Activated CD4-positive, alpha-beta memory T cell treated with anti-CD3 and anti-CD28 coated beads, Interleukin-2, amount 10 ng/mL, durations not matched to agents 7 days and 5 days (primary cell): ENCODE measurements at regions not wholly inside any gene's neighbourhood (a gene's known extent, or its start where the extent isn't known, plus 50 kb on each side); places are given as distances from the start of the nearest gene placed in this dataset.

ENCODE experiments used
- CTCF ChIA-PET: fragments of 350-600 bp; sonication (Branson Sonifier 250); formaldehyde crosslinking; loops from one replicate; lab custom pipeline; 2021; ENCODE audit warnings: antibody characterized with exemption, inconsistent platforms; lab: Charles Lee
- POLR2A ChIA-PET: fragments of 350-600 bp; sonication (Branson Sonifier 250); formaldehyde crosslinking; loops from one replicate; lab custom pipeline; 2021; ENCODE audit warnings: antibody characterized with exemption; lab: Charles Lee
- DNase-seq: peaks from one replicate; pipeline ENCODE4 v3.0.0-alpha.2; 2020
- H3K27ac Mint-ChIP-seq: one replicate; pipeline ENCODE4 v1.8.0; 2021; ENCODE audit warnings: mild to moderate bottlenecking, mixed read lengths
- H3K27me3 Mint-ChIP-seq: one replicate; pipeline ENCODE4 v1.8.0; 2021; ENCODE audit warnings: mixed read lengths
- H3K36me3 Mint-ChIP-seq: one replicate; pipeline ENCODE4 v1.8.0; 2021; ENCODE audit warnings: low read depth, mixed read lengths
- H3K4me1 Mint-ChIP-seq: one replicate; pipeline ENCODE4 v1.8.0; 2021; ENCODE audit warnings: mixed read lengths
- H3K4me3 Mint-ChIP-seq: one replicate; pipeline ENCODE4 v1.8.0; 2021; ENCODE audit warnings: mild to moderate bottlenecking, mixed read lengths
- H3K9me3 Mint-ChIP-seq: one replicate; pipeline ENCODE4 v1.8.0; 2021; ENCODE audit warnings: mixed read lengths

- peaks cover 40% of the 10 kb centered on the region for H3K4me1 Mint-ChIP-seq
- no peaks in the 10 kb centered on the region for H3K36me3 Mint-ChIP-seq
- CTCF ChIA-PET, result no interaction called here
- POLR2A ChIA-PET, result no interaction called here
- peaks cover 33% of the 10 kb centered on the region for H3K27me3 Mint-ChIP-seq
- H3K9me3 Mint-ChIP-seq, result no peaks in the 10 kb centered on the region
- DNase-seq, result no peak
- no peak overlapping the region for H3K27ac Mint-ChIP-seq
- H3K4me3 Mint-ChIP-seq, result no peak overlapping the region
Measured at GRCh38 chr2:11101430-11101829, 53.8 kb upstream of the SLC66A3 start.

GRCh38 chr2:11102466-11102865 lies 52.8 kb upstream of the SLC66A3 start:
- Mint-ChIP-seq H3K27ac (no peak overlapping the region), H3K27me3 (peaks cover 32% of the 10 kb centered on the region), H3K4me3 (no peak overlapping the region), H3K36me3 (no peaks in the 10 kb centered on the region), H3K9me3 (no peaks in the 10 kb centered on the region), H3K4me1 (peaks cover 42% of the 10 kb centered on the region)
- no peak for DNase-seq
- ChIA-PET POLR2A (no interaction called here), CTCF (no interaction called here)

- no peak overlapping the region for H3K27ac Mint-ChIP-seq
- ChIA-PET POLR2A (interaction anchor here (1.0 to 1.5 kb wide), 3 partner anchors 27 to 264 kb away, joined by 3 to 6 read pairs (median 3); no protein-coding TSS in a partner anchor), CTCF (interaction anchor here (1.0 to 1.8 kb wide), 4 partner anchors 10 to 268 kb away, joined by 3 to 9 read pairs (median 4); a partner anchor contains a TSS)
- H3K4me1 Mint-ChIP-seq, result peaks cover 42% of the 10 kb centered on the region
- peaks cover 30% of the 10 kb centered on the region for H3K27me3 Mint-ChIP-seq
- DNase-seq, result no peak
- H3K36me3 Mint-ChIP-seq, result no peaks in the 10 kb centered on the region
- peak overlapping the region; percentile 18 for H3K4me3 Mint-ChIP-seq
- no peaks in the 10 kb centered on the region for H3K9me3 Mint-ChIP-seq
Measured at GRCh38 chr2:11102956-11103860, 52.1 kb upstream of the SLC66A3 start.

GRCh38 chr2:11103984-11104793 lies 51.1 kb upstream of the SLC66A3 start:
- POLR2A ChIA-PET, result interaction anchor here (0.9 to 1.5 kb wide), 4 partner anchors 26 to 265 kb away, joined by 3 to 6 read pairs (median 3); partner anchors contain the start of gene SLC66A3
- H3K27ac Mint-ChIP-seq, result peak overlapping the region; percentile 45
- H3K4me3 Mint-ChIP-seq, result peak overlapping the region; percentile 18
- no peaks in the 10 kb centered on the region for H3K9me3 Mint-ChIP-seq
- CTCF ChIA-PET, result interaction anchor here (0.8 to 3.3 kb wide), 6 partner anchors 11 to 272 kb away, joined by 3 to 11 read pairs (median 4); a partner anchor contains a TSS
- H3K36me3 Mint-ChIP-seq, result no peaks in the 10 kb centered on the region
- DNase-seq, result peak; percentile 73
- peaks cover 42% of the 10 kb centered on the region for H3K4me1 Mint-ChIP-seq
- peaks cover 32% of the 10 kb centered on the region for H3K27me3 Mint-ChIP-seq

- Mint-ChIP-seq H3K4me3 (no peak overlapping the region), H3K27ac (peak overlapping the region; percentile 45), H3K9me3 (no peaks in the 10 kb centered on the region), H3K36me3 (no peaks in the 10 kb centered on the region), H3K27me3 (peaks cover 27% of the 10 kb centered on the region), H3K4me1 (peaks cover 42% of the 10 kb centered on the region)
- CTCF ChIA-PET, result interaction anchor here (0.6 to 3.3 kb wide), 7 partner anchors 12 to 273 kb away, joined by 3 to 11 read pairs (median 4); no protein-coding TSS in a partner anchor
- POLR2A ChIA-PET, result interaction anchor here (0.9 to 1.5 kb wide), 2 partner anchors 34 to 50 kb away, joined by 3 to 6 read pairs; partner anchors contain the start of gene SLC66A3
- no peak for DNase-seq
Measured at GRCh38 chr2:11104794-11105660, 50.2 kb upstream of the SLC66A3 start.
